ENCODE measurements at regions not wholly inside any gene's neighbourhood (a gene's known extent, or its start where the extent isn't known, plus 50 kb on each side); places are given as distances from the start of the nearest gene placed in this dataset.

DNA sequence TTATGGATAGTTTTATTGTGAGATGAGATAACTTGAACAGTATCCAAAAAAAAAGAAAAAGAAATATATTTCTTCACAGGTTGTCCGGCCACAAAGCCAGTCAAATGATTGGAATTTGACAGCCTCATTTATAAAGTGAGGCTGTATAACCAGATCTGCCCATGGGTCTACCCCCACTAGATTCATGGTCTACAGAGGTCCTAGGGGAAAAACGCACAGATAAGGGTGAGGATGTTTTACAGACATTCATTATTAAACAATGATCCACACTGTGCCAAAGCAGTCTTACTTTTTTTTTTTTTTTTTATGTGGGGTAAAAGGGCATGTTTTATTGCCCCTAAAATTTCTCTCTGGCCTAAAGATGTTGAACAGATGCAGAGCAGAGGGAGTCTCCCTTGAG, 1503.0 kb upstream of the CDH8 start:
- no peak overlapping the region for H3K4me3 Mint-ChIP-seq
- intact Hi-C loops (cut with DNase I, micrococcal nuclease): no loop called here
- no peak overlapping the region for H3K27ac Mint-ChIP-seq
- Histone ChIP-seq H3K9me3 (ENCODE audit: control insufficient read depth in 1 of 2, insufficient read depth in 1 of 2, low read length in 2 of 2) (peaks cover 0 to 8% of the 10 kb centered on the region in 2 experiments), H3K27ac (ENCODE audit: low read depth in 1 of 2, low read length in 2 of 2) (no peak overlapping the region), H3K36me3 (ENCODE audit: insufficient read depth, low read length) (no peaks in the 10 kb centered on the region), H3K27me3 (ENCODE audit: control insufficient read depth in 1 of 2, insufficient read depth in 2 of 2, low read length in 2 of 2) (no peaks in the 10 kb centered on the region), H3K4me1 (ENCODE audit: insufficient read depth, low read length) (no peaks in the 10 kb centered on the region), H3K4me3 (ENCODE audit: low read length) (no peak overlapping the region)
- CTCF ChIA-PET: no interaction called here
- H3K27me3 Mint-ChIP-seq: no peaks in the 10 kb centered on the region
- TF ChIP-seq, protein P1, sequence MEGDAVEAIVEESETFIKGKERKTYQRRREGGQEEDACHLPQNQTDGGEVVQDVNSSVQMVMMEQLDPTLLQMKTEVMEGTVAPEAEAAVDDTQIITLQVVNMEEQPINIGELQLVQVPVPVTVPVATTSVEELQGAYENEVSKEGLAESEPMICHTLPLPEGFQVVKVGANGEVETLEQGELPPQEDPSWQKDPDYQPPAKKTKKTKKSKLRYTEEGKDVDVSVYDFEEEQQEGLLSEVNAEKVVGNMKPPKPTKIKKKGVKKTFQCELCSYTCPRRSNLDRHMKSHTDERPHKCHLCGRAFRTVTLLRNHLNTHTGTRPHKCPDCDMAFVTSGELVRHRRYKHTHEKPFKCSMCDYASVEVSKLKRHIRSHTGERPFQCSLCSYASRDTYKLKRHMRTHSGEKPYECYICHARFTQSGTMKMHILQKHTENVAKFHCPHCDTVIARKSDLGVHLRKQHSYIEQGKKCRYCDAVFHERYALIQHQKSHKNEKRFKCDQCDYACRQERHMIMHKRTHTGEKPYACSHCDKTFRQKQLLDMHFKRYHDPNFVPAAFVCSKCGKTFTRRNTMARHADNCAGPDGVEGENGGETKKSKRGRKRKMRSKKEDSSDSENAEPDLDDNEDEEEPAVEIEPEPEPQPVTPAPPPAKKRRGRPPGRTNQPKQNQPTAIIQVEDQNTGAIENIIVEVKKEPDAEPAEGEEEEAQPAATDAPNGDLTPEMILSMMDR (IDR thresholded peaks at IDR 0.05): no peak
- no peak for ATAC-seq (ENCODE audit: poor library complexity)
- POLR2A ChIA-PET: no interaction called here
- no peak for DNase-seq
- H3K36me3 Mint-ChIP-seq (ENCODE audit: low read depth): no peaks in the 10 kb centered on the region
- H3K4me1 Mint-ChIP-seq (ENCODE audit: low read depth): no peaks in the 10 kb centered on the region
- peaks cover 8% of the 10 kb centered on the region for H3K9me3 Mint-ChIP-seq

DNA sequence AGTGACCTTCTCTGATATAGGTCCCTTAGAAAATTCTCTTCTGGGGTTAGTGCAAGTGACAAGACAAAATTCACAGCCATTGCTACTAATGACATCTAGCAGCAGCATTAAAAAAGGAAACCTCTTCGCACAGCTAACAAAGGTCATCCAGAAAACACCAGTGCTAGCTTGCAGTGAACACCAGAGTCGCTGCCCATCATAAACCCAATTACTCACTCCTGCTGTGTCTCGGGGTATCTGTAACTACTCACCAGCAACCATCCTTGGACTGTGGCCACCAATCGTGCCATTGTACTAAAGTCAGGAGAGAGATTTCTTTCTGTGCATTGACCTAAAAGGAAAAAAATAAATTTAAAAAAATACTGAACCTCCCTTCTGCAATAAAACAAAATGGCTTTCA, 1494.7 kb upstream of the CDH8 start:
- Mint-ChIP-seq H3K4me1 (ENCODE audit: low read depth) (no peaks in the 10 kb centered on the region), H3K9me3 (peaks cover 21% of the 10 kb centered on the region), H3K4me3 (no peak overlapping the region), H3K27me3 (no peaks in the 10 kb centered on the region), H3K36me3 (ENCODE audit: low read depth) (no peaks in the 10 kb centered on the region), H3K27ac (no peak overlapping the region)
- intact Hi-C loops (cut with DNase I, micrococcal nuclease): no loop called here
- Histone ChIP-seq H3K27me3 (ENCODE audit: control insufficient read depth in 1 of 2, insufficient read depth in 2 of 2, low read length in 2 of 2) (no peaks in the 10 kb centered on the region), H3K4me3 (ENCODE audit: low read length) (no peak overlapping the region), H3K36me3 (ENCODE audit: insufficient read depth, low read length) (no peaks in the 10 kb centered on the region), H3K9me3 (ENCODE audit: control insufficient read depth in 1 of 2, insufficient read depth in 1 of 2, low read length in 2 of 2) (peaks cover 0 to 10% of the 10 kb centered on the region in 2 experiments), H3K4me1 (ENCODE audit: insufficient read depth, low read length) (no peaks in the 10 kb centered on the region), H3K27ac (ENCODE audit: low read depth in 1 of 2, low read length in 2 of 2) (no peak overlapping the region)
- TF ChIP-seq, protein P1 (IDR thresholded peaks at IDR 0.05): no peak
- ChIA-PET CTCF (no interaction called here), POLR2A (no interaction called here)
- DNase-seq (no peak), ATAC-seq (ENCODE audit: poor library complexity) (no peak)

DNA sequence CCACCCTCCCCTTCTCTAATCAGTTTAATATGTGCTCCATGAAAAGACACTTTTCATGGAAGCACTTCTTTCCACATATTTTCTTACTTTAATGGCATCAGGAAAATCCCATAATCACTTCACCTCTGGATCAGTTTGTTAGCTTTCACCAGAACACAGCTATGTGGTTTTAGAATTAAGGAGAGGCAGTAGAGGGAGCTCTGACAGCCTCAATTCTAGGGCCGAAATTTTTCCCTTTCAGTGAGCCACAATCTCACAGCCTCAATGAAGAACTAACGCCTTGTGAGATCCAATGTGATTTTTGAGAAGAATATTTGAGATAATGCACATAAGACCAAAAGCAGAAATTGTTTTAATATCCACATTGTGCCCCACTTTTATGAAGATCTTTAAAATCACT, 1494.0 kb upstream of the CDH8 start:
- Histone ChIP-seq H3K4me3 (ENCODE audit: low read length) (no peak overlapping the region), H3K36me3 (ENCODE audit: insufficient read depth, low read length) (no peaks in the 10 kb centered on the region), H3K4me1 (ENCODE audit: insufficient read depth, low read length) (no peaks in the 10 kb centered on the region), H3K27ac (ENCODE audit: low read depth in 1 of 2, low read length in 2 of 2) (no peak overlapping the region), H3K9me3 (ENCODE audit: control insufficient read depth in 1 of 2, insufficient read depth in 1 of 2, low read length in 2 of 2) (peaks cover 0 to 13% of the 10 kb centered on the region in 2 experiments), H3K27me3 (ENCODE audit: control insufficient read depth in 1 of 2, insufficient read depth in 2 of 2, low read length in 2 of 2) (no peaks in the 10 kb centered on the region)
- intact Hi-C loops (cut with DNase I, micrococcal nuclease): no loop called here
- CTCF ChIA-PET: no interaction called here
- Mint-ChIP-seq H3K9me3 (peaks cover 18% of the 10 kb centered on the region), H3K27me3 (no peaks in the 10 kb centered on the region), H3K4me1 (ENCODE audit: low read depth) (no peaks in the 10 kb centered on the region), H3K4me3 (no peak overlapping the region), H3K27ac (no peak overlapping the region), H3K36me3 (ENCODE audit: low read depth) (no peaks in the 10 kb centered on the region)
- ATAC-seq (ENCODE audit: poor library complexity) (no peak), DNase-seq (no peak)
- POLR2A ChIA-PET: no interaction called here
- TF ChIP-seq, protein P1 (IDR thresholded peaks at IDR 0.05): no peak

Measured in CD4-positive, alpha-beta T cell (primary cell).